Gastrocnemius medialis (tissue), 4 donors: ENCODE measurements at regions not wholly inside any gene's neighbourhood (a gene's known extent, or its start where the extent isn't known, plus 50 kb on each side); places are given as distances from the start of the nearest gene placed in this dataset.
"Not testable (repeated sequence)": the region's sequence is repeated elsewhere in the genome, so short reads cannot be mapped to it uniquely, and the experiment has no call there.

Source experiments
- ATAC-seq, 2 donors: fragments of 150-250 bp; one replicate each; pipeline ENCODE4 v1.9.1; 2016
- DNase-seq, 2 donors: peaks; one replicate each; pipeline ENCODE4 v3.0.0-alpha.2; 2019
- H3K27ac ChIP-seq, 4 donors: fragments of 200-600 bp; sonication (generic); 1 replicate in 1 of 4; 2 replicates in 3 of 4; pipeline ENCODE4 v1.5.1; 2016 to 2018; ENCODE audit warnings: mild to moderate bottlenecking in 2 of 4, moderate library complexity in 1 of 4
- H3K27me3 ChIP-seq, 3 donors: fragments of 200-600 bp; sonication (generic) in 2 of 3; 1 replicate in 1 of 3; 2 replicates in 2 of 3; pipeline versions ENCODE4 v1.5.1 to v1.6.0; 2016 to 2019; ENCODE audit warnings: mild to moderate bottlenecking in 1 of 3, moderate library complexity in 1 of 3
- H3K36me3 ChIP-seq, 2 donors: fragments of 200-600 bp; sonication (generic) in 1 of 2; one replicate each; pipeline ENCODE4 v1.5.1; 2017 to 2018
- H3K4me1 ChIP-seq, 2 donors: fragments of 200-600 bp; sonication (generic) in 1 of 2; one replicate each; pipeline ENCODE4 v1.5.1; 2016 to 2017; ENCODE audit warnings: mild to moderate bottlenecking in 2 of 2
- H3K4me3 ChIP-seq, 4 donors: fragments of 200-600 bp; sonication (generic) in 3 of 4; 1 replicate in 1 of 4; 2 replicates in 3 of 4; pipeline ENCODE4 v1.5.1; 2016 to 2019; ENCODE audit warnings: mild to moderate bottlenecking in 2 of 4
- H3K9me3 ChIP-seq, 3 donors: fragments of 200-600 bp; sonication (generic) in 2 of 3; 1 replicate in 1 of 3; 2 replicates in 2 of 3; pipeline ENCODE4 v1.5.1; 2016 to 2019
- POLR2A ChIP-seq, 2 donors: fragments of 450-650 bp; IDR thresholded peaks; one replicate each; pipeline ENCODE4 v1.6.1; 2017; ENCODE audit warnings: antibody characterized with exemption in 2 of 2, mild to moderate bottlenecking in 2 of 2, moderate library complexity in 2 of 2
- in situ Hi-C, 4 donors: fragments of 200-750 bp; cut with MboI; loops; one replicate each; pipeline versions ENCODE4 v1.15.0 to v1.8.0; 2017; ENCODE audit warnings: low sequenced_read_pairs in 4 of 4
- intact Hi-C: fragments of 100-400 bp; cut with DNase I; formaldehyde crosslinking; loops from one replicate; pipeline ENCODE4 v1.15.1; 2023; ENCODE audit warnings: low total_unique reads
- TF ChIP-seq, protein P1 (sequence below), 5 experiments: fragments of 450-650 bp in 3 of 5; fragments of 200-600 bp in 2 of 5; sonication (generic) in 2 of 5; IDR thresholded peaks in 4 of 5; conservative IDR thresholded peaks in 1 of 5; 1 replicate in 4 of 5; 2 replicates in 1 of 5; pipeline ENCODE4 v1.5.1; 2016 to 2019; ENCODE audit warnings: antibody characterized with exemption in 5 of 5, mild to moderate bottlenecking in 3 of 5, moderate library complexity in 3 of 5

DNA sequence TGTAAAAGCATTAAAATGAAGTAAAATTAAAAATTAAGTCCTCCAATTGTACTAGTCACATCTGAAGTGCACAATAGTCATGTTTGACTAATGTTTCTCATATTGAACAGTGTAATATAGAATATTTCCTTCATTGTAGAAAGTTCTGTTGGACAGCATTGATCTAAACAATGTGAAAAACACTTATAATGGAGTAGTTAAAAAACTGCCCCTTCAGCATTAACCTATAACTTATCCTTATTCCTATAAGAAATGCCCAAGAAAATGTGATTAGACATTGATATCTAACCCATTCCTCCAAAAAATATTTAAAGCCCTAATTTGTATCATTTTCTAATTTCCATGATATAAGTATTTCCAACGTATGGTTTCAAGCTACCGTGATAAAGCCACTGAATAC, 210.7 kb downstream of the RASSF9 start:
- H3K27ac ChIP-seq = no peak overlapping the region
- H3K9me3 ChIP-seq = no peaks in the 10 kb centered on the region
- in situ Hi-C loops = no loop called here
- intact Hi-C loops = no loop called here
- H3K4me3 ChIP-seq = no peak overlapping the region
- TF ChIP-seq, protein P1, sequence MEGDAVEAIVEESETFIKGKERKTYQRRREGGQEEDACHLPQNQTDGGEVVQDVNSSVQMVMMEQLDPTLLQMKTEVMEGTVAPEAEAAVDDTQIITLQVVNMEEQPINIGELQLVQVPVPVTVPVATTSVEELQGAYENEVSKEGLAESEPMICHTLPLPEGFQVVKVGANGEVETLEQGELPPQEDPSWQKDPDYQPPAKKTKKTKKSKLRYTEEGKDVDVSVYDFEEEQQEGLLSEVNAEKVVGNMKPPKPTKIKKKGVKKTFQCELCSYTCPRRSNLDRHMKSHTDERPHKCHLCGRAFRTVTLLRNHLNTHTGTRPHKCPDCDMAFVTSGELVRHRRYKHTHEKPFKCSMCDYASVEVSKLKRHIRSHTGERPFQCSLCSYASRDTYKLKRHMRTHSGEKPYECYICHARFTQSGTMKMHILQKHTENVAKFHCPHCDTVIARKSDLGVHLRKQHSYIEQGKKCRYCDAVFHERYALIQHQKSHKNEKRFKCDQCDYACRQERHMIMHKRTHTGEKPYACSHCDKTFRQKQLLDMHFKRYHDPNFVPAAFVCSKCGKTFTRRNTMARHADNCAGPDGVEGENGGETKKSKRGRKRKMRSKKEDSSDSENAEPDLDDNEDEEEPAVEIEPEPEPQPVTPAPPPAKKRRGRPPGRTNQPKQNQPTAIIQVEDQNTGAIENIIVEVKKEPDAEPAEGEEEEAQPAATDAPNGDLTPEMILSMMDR (IDR thresholded peaks at IDR 0.05 in 4 of 5, conservative IDR thresholded peaks at IDR 0.05 in 1 of 5) = no peak
- TF ChIP-seq POLR2A (IDR thresholded peaks at IDR 0.05) = no peak
- H3K4me1 ChIP-seq = no peaks in the 10 kb centered on the region
- no peak for DNase-seq
- no peaks in the 10 kb centered on the region for H3K27me3 ChIP-seq
- H3K36me3 ChIP-seq = no peaks in the 10 kb centered on the region
- no peak for ATAC-seq

DNA sequence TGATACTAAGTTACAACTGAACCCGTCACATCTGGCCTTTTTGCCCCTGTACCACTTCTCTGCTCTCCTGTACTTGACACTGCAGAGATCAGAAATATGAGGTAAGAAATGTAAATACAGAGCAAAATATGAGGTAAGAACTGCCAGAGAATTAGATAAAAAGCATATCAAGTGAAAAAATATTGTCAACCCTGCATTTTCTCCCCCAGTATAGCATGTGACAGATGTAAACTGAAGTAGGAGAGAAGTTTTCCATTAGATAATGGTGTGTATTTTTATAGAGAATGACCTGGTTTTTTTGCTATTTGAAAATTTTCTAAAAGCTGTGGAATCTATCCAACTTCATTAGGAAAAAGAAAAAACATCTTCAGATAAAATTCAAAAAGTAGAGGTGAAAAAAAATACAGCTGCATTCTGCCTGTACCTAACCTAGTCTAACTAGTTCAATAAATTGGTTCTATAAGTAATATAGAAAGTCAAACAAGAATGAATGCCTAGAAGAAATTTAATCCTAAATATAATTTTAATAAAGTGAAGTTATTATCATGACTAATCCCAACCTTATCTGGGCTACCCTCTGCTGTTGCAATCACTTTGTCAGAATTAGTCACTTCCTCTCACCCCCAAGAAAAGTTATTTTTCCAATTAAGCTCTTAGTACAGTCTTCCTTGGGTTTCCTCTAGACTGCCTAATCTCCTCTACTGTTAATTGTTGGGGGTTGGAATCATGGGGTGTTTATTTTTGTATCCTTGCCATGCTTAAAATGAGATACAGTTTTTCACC, 210.0 kb downstream of the RASSF9 start:
- H3K4me3 ChIP-seq = no peak overlapping the region
- TF ChIP-seq, protein P1 (IDR thresholded peaks at IDR 0.05 in 4 of 5, conservative IDR thresholded peaks at IDR 0.05 in 1 of 5) = no peak
- TF ChIP-seq POLR2A (IDR thresholded peaks at IDR 0.05) = no peak
- intact Hi-C loops (no loop called here), in situ Hi-C loops (no loop called here)
- ATAC-seq (no peak), DNase-seq (no peak)
- H3K36me3 ChIP-seq = no peaks in the 10 kb centered on the region
- H3K27ac ChIP-seq = no peak overlapping the region
- no peaks in the 10 kb centered on the region for H3K9me3 ChIP-seq
- H3K4me1 ChIP-seq = no peaks in the 10 kb centered on the region
- no peaks in the 10 kb centered on the region for H3K27me3 ChIP-seq

DNA sequence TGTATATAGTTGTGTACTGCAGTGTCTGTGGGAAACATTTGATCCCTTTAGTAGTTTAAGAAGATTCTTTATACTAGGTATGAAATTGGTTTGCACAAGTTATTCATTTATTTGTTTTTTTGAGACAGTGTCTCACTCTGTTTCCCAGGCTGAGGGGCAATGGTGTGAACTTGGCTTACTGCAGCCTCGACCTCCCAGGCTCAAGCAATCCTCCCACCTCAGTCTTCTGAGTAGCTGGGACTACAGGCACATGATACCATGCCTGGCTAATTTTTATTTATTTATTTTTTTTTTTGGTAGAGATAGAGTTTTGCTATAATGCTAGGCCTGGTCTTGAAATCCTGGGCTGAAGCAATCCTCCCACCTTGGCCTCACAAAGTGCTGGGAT, 209.4 kb downstream of the RASSF9 start:
- ATAC-seq = no peak
- no peak overlapping the region for H3K27ac ChIP-seq
- no peak for DNase-seq
- in situ Hi-C loops = no loop called here
- H3K4me1 ChIP-seq = no peaks in the 10 kb centered on the region
- TF ChIP-seq, protein P1 (IDR thresholded peaks at IDR 0.05 in 4 of 5, conservative IDR thresholded peaks at IDR 0.05 in 1 of 5) = no peak
- TF ChIP-seq POLR2A (IDR thresholded peaks at IDR 0.05) = no peak
- no peaks in the 10 kb centered on the region for H3K9me3 ChIP-seq
- H3K27me3 ChIP-seq = no peaks in the 10 kb centered on the region
- H3K4me3 ChIP-seq = no peak overlapping the region
- intact Hi-C loops = no loop called here
- H3K36me3 ChIP-seq = no peaks in the 10 kb centered on the region

DNA sequence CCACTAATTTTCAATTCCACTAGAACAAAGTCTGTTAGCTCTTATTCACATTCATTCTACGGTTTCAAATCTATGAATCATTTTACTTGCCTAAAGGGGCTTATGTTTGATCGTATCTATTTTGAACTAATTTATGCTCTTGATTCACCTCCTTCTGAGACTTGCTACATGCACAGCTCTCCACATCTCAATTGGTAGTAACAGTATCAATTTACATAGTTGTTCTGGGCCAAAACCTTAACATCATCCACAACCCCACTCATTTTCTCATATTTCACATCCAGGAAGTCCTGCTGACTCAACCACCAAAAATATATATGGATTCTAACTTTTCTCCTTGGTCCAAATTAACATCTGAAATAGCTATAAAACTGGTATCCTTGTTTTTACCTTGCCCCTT, 208.6 kb downstream of the RASSF9 start:
- no peak for ATAC-seq
- no peaks in the 10 kb centered on the region for H3K9me3 ChIP-seq
- DNase-seq = no peak
- TF ChIP-seq POLR2A (IDR thresholded peaks at IDR 0.05) = no peak
- TF ChIP-seq, protein P1 (IDR thresholded peaks at IDR 0.05 in 4 of 5, conservative IDR thresholded peaks at IDR 0.05 in 1 of 5) = no peak
- no peak overlapping the region for H3K4me3 ChIP-seq
- in situ Hi-C loops (no loop called here), intact Hi-C loops (no loop called here)
- H3K27me3 ChIP-seq = no peaks in the 10 kb centered on the region
- H3K36me3 ChIP-seq = no peaks in the 10 kb centered on the region
- H3K4me1 ChIP-seq = no peaks in the 10 kb centered on the region
- no peak overlapping the region for H3K27ac ChIP-seq

DNA sequence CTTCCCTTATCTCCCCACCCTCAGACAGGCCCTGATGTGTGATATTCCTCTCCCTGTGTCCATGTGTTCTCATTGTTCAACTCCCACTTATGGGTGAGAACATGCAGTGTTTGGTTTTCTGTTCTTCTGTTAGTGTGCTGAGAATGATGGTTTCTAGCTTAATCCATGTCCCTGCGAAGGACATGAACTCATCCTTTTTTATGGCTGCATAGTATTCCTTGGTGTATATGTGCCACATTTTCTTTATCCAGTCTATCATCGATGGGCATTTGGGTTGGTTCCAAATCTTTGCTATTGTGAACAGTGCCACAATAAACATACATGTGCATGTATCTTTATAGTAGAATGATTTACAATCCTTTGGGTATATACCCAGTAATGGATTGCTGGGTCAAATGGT, 207.6 kb downstream of the RASSF9 start:
- H3K27ac ChIP-seq, in situ Hi-C loops, ATAC-seq, intact Hi-C loops, H3K4me3 ChIP-seq, H3K4me1 ChIP-seq, H3K9me3 ChIP-seq, DNase-seq, H3K36me3 ChIP-seq, H3K27me3 ChIP-seq: not testable (repeated sequence)
